GM23248 (cell line): ENCODE measurements at regions not wholly inside any gene's neighbourhood (a gene's known extent, or its start where the extent isn't known, plus 50 kb on each side); places are given as distances from the start of the nearest gene placed in this dataset.

Source experiments
- EZH2 ChIP-seq: fragments of 200-600 bp; sonication (generic); IDR thresholded peaks from 2 replicates; pipeline ENCODE4 v1.6.1; 2018; ENCODE audit warnings: antibody characterized with exemption, mild to moderate bottlenecking; ENCODE audit not compliant: insufficient read depth, poor library complexity, severe bottlenecking
- EZH2phosphoT487 ChIP-seq: fragments of 200-600 bp; sonication (generic); IDR thresholded peaks from 2 replicates; pipeline ENCODE4 v1.6.1; 2018; ENCODE audit warnings: antibody characterized with exemption, moderate library complexity, mild to moderate bottlenecking, low read depth; ENCODE audit not compliant: insufficient read depth

DNA sequence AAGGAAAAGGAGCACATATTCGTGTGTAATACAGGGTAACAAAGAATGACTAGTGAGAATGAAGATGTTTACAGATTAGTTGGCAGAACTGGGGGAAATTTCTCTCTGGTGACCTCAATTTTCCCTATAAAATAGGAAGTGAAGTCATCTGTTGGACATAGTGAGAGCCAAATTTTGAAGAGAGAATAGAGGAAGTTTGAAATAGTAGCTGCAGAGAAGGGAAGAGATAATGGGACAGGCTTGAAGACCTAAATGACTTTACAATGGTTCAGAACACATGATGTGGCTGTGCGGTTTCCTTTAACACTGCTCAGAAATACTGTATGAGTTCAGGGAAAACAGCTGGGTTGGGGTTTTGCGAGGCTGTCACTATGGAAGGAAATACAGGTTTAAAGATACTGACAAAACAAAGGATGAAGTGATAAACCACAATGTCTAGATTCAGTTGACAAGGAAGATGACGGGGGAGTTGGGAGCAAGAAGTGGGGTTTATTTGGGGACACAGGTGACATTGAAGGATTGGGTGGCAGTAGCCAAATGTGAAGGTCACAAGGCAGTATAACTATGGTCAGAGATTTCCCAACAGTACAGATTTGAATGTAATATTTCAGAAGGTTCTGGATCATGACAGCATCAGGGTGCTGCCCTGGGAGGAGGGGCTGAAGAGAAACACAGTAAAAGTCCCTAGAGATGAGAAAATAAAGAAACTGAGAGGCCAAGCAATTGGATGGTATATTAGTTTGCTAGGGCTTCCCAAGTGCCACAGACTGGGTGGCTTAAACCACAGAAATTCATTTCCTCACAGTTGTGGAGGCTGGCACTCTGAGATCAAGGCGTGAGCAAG, 82.6 kb upstream of the TANK start:
- TF ChIP-seq EZH2 (no peak), EZH2phosphoT487 (no peak)
